Lower lobe of right lung (tissue), 2 donors: ENCODE measurements at regions not wholly inside any gene's neighbourhood (a gene's known extent, or its start where the extent isn't known, plus 50 kb on each side); places are given as distances from the start of the nearest gene placed in this dataset.

Source experiments
- ATAC-seq, 2 donors: fragments of 200-7000 bp; cut with Tn5 transposase; one replicate each; pipeline ENCODE4 v1.9.1; 2020 to 2022; ENCODE audit warnings: mild to moderate bottlenecking in 2 of 2, moderate library complexity in 2 of 2
- DNase-seq: peaks from one replicate; pipeline ENCODE4 v3.0.0-alpha.2; 2020
- H3K27ac ChIP-seq: fragments of 200-600 bp; one replicate; pipeline ENCODE4 v1.8.0; 2022
- H3K27me3 ChIP-seq: fragments of 200-600 bp; one replicate; pipeline ENCODE4 v1.8.0; 2022; ENCODE audit warnings: low read depth
- H3K36me3 ChIP-seq: fragments of 200-600 bp; one replicate; pipeline ENCODE4 v1.8.0; 2022; ENCODE audit warnings: mild to moderate bottlenecking
- H3K4me1 ChIP-seq: fragments of 200-600 bp; one replicate; pipeline ENCODE4 v1.8.0; 2022
- H3K4me3 ChIP-seq: fragments of 200-600 bp; one replicate; pipeline ENCODE4 v1.8.0; 2022; ENCODE audit warnings: mild to moderate bottlenecking
- H3K9me3 ChIP-seq: fragments of 200-600 bp; one replicate; pipeline ENCODE4 v1.8.0; 2022
- intact Hi-C: fragments of 100-400 bp; cut with DNase I; formaldehyde crosslinking; loops from one replicate; pipeline ENCODE4 v1.11.0; 2022
- TF ChIP-seq, protein P1 (sequence below): fragments of 200-600 bp; IDR thresholded peaks from one replicate; pipeline ENCODE4 v1.8.0; 2022; ENCODE audit warnings: antibody characterized with exemption, mild to moderate bottlenecking
- donor health status: DM: no; HTN: yes; CAD: no; lungs with severe emphysema.

GRCh38 chr5:135214897-135215616 is 181.0 kb upstream of the PITX1 start:
- no peaks in the 10 kb centered on the region for H3K4me1 ChIP-seq
- no peak overlapping the region for H3K27ac ChIP-seq
- no peaks in the 10 kb centered on the region for H3K9me3 ChIP-seq
- no peaks in the 10 kb centered on the region for H3K27me3 ChIP-seq
- H3K36me3 ChIP-seq, result no peaks in the 10 kb centered on the region
- DNase-seq (no peak), ATAC-seq (peak; percentile 64 to 66)
- no peak overlapping the region for H3K4me3 ChIP-seq
- TF ChIP-seq, protein P1, sequence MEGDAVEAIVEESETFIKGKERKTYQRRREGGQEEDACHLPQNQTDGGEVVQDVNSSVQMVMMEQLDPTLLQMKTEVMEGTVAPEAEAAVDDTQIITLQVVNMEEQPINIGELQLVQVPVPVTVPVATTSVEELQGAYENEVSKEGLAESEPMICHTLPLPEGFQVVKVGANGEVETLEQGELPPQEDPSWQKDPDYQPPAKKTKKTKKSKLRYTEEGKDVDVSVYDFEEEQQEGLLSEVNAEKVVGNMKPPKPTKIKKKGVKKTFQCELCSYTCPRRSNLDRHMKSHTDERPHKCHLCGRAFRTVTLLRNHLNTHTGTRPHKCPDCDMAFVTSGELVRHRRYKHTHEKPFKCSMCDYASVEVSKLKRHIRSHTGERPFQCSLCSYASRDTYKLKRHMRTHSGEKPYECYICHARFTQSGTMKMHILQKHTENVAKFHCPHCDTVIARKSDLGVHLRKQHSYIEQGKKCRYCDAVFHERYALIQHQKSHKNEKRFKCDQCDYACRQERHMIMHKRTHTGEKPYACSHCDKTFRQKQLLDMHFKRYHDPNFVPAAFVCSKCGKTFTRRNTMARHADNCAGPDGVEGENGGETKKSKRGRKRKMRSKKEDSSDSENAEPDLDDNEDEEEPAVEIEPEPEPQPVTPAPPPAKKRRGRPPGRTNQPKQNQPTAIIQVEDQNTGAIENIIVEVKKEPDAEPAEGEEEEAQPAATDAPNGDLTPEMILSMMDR, result no peak
- intact Hi-C loops, result no loop called here

DNA sequence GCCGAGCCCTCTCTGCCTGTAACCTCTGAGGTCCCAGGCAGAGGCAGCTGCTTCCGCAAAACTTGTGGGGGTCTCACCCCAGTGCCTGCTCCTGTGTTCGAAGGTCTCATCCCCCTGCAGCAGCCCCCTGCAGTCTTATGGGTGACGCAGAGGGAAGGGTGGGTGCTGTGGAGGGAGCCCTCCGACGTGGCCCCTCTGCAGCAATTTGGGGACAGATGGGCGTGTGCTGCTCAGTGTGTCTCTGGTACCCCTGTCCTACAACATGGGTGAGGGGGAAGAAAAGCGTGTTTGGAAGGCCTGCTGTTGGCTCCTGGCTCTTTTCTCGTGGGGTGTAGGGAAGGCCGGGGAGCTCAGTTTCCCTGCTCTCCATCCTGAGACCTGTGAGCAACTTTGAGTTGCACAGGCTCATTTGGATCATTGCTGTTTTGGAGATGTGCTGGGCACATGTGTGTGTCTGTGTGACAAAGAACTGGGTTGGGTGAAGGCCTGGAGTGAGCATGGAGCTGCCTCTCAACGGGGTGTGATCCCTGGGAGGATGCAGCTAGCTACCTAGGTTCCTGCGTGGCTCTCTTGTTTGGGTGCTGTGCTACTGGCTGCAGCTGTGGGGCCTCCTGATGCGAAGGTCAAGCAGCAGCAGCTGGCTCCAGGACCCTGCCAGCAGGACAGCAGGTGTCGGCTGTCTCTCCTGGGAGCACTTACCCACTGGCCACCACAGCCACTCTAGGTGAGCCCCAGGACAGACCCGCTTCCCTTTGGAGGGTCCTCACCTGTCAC is 179.6 kb upstream of the PITX1 start:
- DNase-seq (no peak), ATAC-seq (no peak)
- Histone ChIP-seq H3K36me3 (no peaks in the 10 kb centered on the region), H3K4me1 (no peaks in the 10 kb centered on the region), H3K27me3 (no peaks in the 10 kb centered on the region), H3K27ac (no peak overlapping the region), H3K9me3 (no peaks in the 10 kb centered on the region), H3K4me3 (no peak overlapping the region)
- TF ChIP-seq, protein P1, result no peak
- intact Hi-C loops, result no loop called here

DNA sequence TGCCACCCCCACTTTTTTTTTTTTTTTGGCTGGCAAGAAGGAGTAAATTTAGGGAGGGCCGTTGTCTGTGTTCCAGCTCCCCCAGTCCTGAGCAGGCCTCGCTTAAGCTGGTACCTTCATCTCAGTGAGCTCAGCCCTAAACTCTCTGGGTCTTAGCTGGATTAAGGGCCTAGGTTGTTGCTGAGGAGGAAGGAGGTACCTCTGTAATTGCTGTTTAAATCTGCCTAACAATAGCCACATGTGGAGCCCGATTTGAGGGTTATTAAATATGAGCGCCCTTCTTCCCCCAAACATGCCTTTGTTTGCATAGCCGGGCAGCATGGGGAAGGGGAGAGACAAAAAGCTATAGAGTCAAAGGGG is 179.0 kb upstream of the PITX1 start:
- DNase-seq (no peak), ATAC-seq (no peak)
- Histone ChIP-seq H3K27ac (no peak overlapping the region), H3K9me3 (no peaks in the 10 kb centered on the region), H3K36me3 (no peaks in the 10 kb centered on the region), H3K4me3 (no peak overlapping the region), H3K27me3 (no peaks in the 10 kb centered on the region), H3K4me1 (no peaks in the 10 kb centered on the region)
- intact Hi-C loops, result no loop called here
- TF ChIP-seq, protein P1, result no peak

- H3K4me3 ChIP-seq, result no peak overlapping the region
- DNase-seq (no peak), ATAC-seq (no peak)
- H3K27me3 ChIP-seq, result no peaks in the 10 kb centered on the region
- H3K36me3 ChIP-seq, result no peaks in the 10 kb centered on the region
- no peaks in the 10 kb centered on the region for H3K4me1 ChIP-seq
- intact Hi-C loops, result no loop called here
- TF ChIP-seq, protein P1, result no peak
- no peak overlapping the region for H3K27ac ChIP-seq
- H3K9me3 ChIP-seq, result no peaks in the 10 kb centered on the region
Observed at GRCh38 chr5:135212361-135213026, 178.5 kb upstream of the PITX1 start.

- no peak for ATAC-seq
- DNase-seq, result no peak
- no peak overlapping the region for H3K4me3 ChIP-seq
- H3K4me1 ChIP-seq, result no peaks in the 10 kb centered on the region
- intact Hi-C loops, result no loop called here
- no peak overlapping the region for H3K27ac ChIP-seq
- no peaks in the 10 kb centered on the region for H3K36me3 ChIP-seq
- H3K9me3 ChIP-seq, result no peaks in the 10 kb centered on the region
- H3K27me3 ChIP-seq, result no peaks in the 10 kb centered on the region
- TF ChIP-seq, protein P1, result no peak
Observed at GRCh38 chr5:135211791-135212190, 177.8 kb upstream of the PITX1 start.
